ENCODE measurements at regions not wholly inside any gene's neighbourhood (a gene's known extent, or its start where the extent isn't known, plus 50 kb on each side); places are given as distances from the start of the nearest gene placed in this dataset.
A peak's percentile ranks its signal among the peaks of the same experiment; 100 is the strongest.

DNA sequence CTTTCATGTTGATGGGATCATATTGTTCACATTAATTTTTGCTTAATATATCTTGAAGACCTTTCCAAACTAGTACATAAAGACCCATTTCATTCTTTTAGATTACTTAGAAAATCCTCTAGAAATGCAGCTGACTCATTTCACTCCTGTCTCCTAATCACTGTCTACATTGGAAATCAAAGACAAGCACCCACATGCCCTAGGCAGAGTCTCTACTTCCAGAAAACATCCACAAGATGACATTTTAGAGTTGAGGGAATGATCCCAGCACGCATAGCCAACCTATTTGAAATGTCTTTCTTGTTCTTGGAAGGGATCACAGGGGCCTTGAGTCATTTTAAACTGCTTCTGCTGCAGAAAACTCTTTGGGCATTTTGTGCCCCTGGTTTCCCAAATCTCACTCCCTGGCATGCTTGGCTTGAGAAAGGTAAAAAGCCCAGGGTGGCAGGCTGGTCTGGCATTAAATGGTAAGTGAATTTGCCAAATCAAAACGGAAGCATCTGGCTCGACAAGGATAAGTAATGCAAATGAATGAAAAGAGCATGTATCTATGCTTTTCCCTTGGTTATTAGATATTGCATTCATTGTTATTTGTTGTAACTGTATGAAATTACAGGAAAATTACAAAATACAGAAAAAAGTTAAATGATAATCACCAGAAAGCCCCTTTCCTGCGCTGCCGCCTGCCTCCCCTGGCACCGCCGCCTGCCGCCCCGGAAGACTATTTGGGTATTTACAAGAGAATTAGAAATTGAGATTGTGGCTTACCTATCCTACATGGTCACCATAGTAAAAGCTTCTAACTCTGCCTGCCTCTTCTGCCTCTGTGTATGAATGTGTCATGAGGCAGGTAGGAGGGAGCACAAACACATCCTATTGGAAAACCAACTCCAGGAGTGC lies 225.3 kb downstream of the PTEN start:
- CTCF ChIA-PET, result interaction anchor here (0.8 kb wide), 1 partner anchor 26 kb away, joined by 3 read pairs; no protein-coding TSS in a partner anchor
- Histone ChIP-seq H3K36me3 (ENCODE audit: control insufficient read depth in 2 of 2, insufficient read depth in 1 of 2, low read length in 2 of 2) (no peaks in the 10 kb centered on the region), H3K9me3 (ENCODE audit: control insufficient read depth, insufficient read depth, low read depth, low read length) (no peaks in the 10 kb centered on the region), H3K4me3 (ENCODE audit: low read depth, low read length) (no peak overlapping the region), H3K4me1 (ENCODE audit: control insufficient read depth, insufficient read depth, low read length) (no peaks in the 10 kb centered on the region), H3K27ac (ENCODE audit: extremely low read depth, low read depth, low read length) (no peak overlapping the region)
- TF ChIP-seq, protein P1, sequence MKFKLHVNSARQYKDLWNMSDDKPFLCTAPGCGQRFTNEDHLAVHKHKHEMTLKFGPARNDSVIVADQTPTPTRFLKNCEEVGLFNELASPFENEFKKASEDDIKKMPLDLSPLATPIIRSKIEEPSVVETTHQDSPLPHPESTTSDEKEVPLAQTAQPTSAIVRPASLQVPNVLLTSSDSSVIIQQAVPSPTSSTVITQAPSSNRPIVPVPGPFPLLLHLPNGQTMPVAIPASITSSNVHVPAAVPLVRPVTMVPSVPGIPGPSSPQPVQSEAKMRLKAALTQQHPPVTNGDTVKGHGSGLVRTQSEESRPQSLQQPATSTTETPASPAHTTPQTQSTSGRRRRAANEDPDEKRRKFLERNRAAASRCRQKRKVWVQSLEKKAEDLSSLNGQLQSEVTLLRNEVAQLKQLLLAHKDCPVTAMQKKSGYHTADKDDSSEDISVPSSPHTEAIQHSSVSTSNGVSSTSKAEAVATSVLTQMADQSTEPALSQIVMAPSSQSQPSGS (tag by site-specific recombination; IDR thresholded peaks at IDR 0.05; ENCODE audit: low read depth), result no peak
- TF ChIP-seq ZNF114 (tag by site-specific recombination; IDR thresholded peaks at IDR 0.05) (no peak), ZNF777 (tag by site-specific recombination; IDR thresholded peaks at IDR 0.05; ENCODE audit: borderline replicate concordance) (no peak)
- POLR2A ChIA-PET, result no interaction called here

DNA sequence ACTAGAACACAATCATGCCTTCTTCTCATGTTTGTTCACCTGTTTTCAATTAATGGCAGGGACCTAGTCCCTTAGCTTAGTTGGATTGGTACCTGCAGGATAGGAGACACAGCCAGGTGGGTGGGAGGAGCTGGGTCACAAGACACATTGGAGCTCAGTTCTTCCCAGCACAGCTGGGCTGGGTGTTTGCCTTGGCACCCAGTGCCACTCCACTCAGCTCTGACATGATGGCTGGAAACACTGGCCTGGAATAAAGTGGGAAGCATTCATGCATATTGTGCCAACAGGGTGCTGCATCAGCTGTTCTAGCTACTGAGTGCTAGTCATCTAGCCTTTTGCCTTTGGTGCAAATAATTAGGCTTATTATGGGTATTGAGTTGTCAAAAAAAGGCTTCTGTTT lies 226.1 kb downstream of the PTEN start:
- no peak overlapping the region for H3K27ac ChIP-seq (ENCODE audit: extremely low read depth, low read depth, low read length)
- no peaks in the 10 kb centered on the region for H3K36me3 ChIP-seq (ENCODE audit: control insufficient read depth in 2 of 2, insufficient read depth in 1 of 2, low read length in 2 of 2)
- CTCF ChIA-PET, result no interaction called here
- POLR2A ChIA-PET, result interaction anchor here (0.7 kb wide), 1 partner anchor 136 kb away, joined by 3 read pairs; no protein-coding TSS in a partner anchor
- H3K4me3 ChIP-seq (ENCODE audit: low read depth, low read length), result no peak overlapping the region
- no peaks in the 10 kb centered on the region for H3K9me3 ChIP-seq (ENCODE audit: control insufficient read depth, insufficient read depth, low read depth, low read length)
- no peaks in the 10 kb centered on the region for H3K4me1 ChIP-seq (ENCODE audit: control insufficient read depth, insufficient read depth, low read length)
- TF ChIP-seq KLF7 (tag by site-specific recombination; IDR thresholded peaks at IDR 0.05; ENCODE audit: borderline replicate concordance) (no peak), ZNF121 (tag by site-specific recombination; IDR thresholded peaks at IDR 0.05) (no peak), HOXC10 (CRISPR knock-in tag; IDR thresholded peaks at IDR 0.05) (no peak), ZNF341 (tag by site-specific recombination; IDR thresholded peaks at IDR 0.05; ENCODE audit: low read depth) (no peak), OVOL3 (tag by site-specific recombination; IDR thresholded peaks at IDR 0.05) (no peak), MZF1 (tag by site-specific recombination; IDR thresholded peaks at IDR 0.05; ENCODE audit: borderline replicate concordance) (no peak)
- TF ChIP-seq, protein P2, sequence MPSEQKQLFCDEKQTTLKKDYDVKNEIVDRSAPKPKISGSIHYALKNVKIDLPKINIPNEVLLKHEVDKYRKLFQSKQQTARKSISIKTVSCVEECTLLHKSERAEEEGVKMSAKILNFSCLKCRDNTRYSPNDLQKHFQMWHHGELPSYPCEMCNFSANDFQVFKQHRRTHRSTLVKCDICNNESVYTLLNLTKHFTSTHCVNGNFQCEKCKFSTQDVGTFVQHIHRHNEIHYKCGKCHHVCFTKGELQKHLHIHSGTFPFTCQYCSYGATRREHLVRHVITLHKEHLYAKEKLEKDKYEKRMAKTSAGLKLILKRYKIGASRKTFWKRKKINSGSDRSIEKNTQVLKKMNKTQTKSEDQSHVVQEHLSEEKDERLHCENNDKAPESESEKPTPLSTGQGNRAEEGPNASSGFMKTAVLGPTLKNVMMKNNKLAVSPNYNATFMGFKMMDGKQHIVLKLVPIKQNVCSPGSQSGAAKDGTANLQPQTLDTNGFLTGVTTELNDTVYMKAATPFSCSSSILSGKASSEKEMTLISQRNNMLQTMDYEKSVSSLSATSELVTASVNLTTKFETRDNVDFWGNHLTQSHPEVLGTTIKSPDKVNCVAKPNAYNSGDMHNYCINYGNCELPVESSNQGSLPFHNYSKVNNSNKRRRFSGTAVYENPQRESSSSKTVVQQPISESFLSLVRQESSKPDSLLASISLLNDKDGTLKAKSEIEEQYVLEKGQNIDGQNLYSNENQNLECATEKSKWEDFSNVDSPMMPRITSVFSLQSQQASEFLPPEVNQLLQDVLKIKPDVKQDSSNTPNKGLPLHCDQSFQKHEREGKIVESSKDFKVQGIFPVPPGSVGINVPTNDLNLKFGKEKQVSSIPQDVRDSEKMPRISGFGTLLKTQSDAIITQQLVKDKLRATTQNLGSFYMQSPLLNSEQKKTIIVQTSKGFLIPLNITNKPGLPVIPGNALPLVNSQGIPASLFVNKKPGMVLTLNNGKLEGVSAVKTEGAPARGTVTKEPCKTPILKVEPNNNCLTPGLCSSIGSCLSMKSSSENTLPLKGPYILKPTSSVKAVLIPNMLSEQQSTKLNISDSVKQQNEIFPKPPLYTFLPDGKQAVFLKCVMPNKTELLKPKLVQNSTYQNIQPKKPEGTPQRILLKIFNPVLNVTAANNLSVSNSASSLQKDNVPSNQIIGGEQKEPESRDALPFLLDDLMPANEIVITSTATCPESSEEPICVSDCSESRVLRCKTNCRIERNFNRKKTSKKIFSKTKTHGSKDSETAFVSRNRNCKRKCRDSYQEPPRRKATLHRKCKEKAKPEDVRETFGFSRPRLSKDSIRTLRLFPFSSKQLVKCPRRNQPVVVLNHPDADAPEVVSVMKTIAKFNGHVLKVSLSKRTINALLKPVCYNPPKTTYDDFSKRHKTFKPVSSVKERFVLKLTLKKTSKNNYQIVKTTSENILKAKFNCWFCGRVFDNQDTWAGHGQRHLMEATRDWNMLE (tag by site-specific recombination; conservative IDR thresholded peaks at IDR 0.05; ENCODE audit: low read depth), result no peak

DNA sequence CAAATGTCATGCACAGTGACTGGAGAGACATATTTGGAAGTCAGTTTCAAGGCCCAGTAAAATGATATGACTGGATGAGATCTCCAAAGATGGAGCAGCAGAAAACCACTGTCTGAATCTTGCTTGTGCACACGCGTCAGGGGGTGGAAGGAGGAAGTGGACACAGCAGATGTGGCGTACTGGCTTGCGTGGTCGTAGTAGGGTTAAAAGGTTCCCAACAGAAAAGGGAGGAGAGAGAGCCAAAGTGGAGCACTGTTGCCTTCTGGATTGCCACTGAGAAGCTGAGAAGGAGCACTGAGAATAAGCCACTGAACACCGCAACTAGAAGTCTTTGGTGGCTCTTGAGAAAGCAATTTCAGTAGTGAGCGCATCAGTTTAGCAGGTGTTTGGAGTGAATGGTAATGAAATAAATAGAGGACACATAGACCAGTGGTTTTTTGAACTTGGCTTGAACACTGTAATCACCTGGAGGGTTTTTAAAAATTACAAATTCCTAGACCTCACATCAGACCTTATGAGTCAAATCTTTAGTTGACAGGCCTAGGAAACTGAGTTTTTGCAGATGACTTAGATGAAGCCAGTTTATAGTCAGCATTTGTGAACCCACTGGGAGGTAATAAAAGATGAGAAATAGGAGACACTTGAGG lies 227.3 kb downstream of the PTEN start:
- POLR2A ChIA-PET, result no interaction called here

More for the DNA sequence above, 227.3 kb downstream of the PTEN start:
- TF ChIP-seq ZBTB1 (tag by site-specific recombination; IDR thresholded peaks at IDR 0.05), result no peak
- TF ChIP-seq, protein P3, sequence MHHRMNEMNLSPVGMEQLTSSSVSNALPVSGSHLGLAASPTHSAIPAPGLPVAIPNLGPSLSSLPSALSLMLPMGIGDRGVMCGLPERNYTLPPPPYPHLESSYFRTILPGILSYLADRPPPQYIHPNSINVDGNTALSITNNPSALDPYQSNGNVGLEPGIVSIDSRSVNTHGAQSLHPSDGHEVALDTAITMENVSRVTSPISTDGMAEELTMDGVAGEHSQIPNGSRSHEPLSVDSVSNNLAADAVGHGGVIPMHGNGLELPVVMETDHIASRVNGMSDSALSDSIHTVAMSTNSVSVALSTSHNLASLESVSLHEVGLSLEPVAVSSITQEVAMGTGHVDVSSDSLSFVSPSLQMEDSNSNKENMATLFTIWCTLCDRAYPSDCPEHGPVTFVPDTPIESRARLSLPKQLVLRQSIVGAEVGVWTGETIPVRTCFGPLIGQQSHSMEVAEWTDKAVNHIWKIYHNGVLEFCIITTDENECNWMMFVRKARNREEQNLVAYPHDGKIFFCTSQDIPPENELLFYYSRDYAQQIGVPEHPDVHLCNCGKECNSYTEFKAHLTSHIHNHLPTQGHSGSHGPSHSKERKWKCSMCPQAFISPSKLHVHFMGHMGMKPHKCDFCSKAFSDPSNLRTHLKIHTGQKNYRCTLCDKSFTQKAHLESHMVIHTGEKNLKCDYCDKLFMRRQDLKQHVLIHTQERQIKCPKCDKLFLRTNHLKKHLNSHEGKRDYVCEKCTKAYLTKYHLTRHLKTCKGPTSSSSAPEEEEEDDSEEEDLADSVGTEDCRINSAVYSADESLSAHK (tag by site-specific recombination; IDR thresholded peaks at IDR 0.05), result 0 out of 2 replicates have a peak, but pooled peaks have one; percentile 30
- no peaks in the 10 kb centered on the region; the same call in 1 of the 2 replicates for H3K4me1 ChIP-seq (ENCODE audit: control insufficient read depth, insufficient read depth, low read length)
- CTCF ChIA-PET, result no interaction called here
- H3K9me3 ChIP-seq (ENCODE audit: control insufficient read depth, insufficient read depth, low read depth, low read length), result no peaks in the 10 kb centered on the region
- H3K4me3 ChIP-seq (ENCODE audit: low read depth, low read length), result no peak overlapping the region
- H3K27ac ChIP-seq (ENCODE audit: extremely low read depth, low read depth, low read length), result no peak overlapping the region
- H3K36me3 ChIP-seq (ENCODE audit: control insufficient read depth in 2 of 2, insufficient read depth in 1 of 2, low read length in 2 of 2), result no peaks in the 10 kb centered on the region
